CD4-positive, alpha-beta T cell treated with Interleukin-6 at 100 ng/mL for 8 hours (primary cell): ENCODE measurements at regions not wholly inside any gene's neighbourhood (a gene's known extent, or its start where the extent isn't known, plus 50 kb on each side); places are given as distances from the start of the nearest gene placed in this dataset.
"Not testable (repeated sequence)": the region's sequence is repeated elsewhere in the genome, so short reads cannot be mapped to it uniquely, and the experiment has no call there.

Source experiments
- DNase-seq: peaks from one replicate; pipeline ENCODE4 v3.0.0-alpha.2; 2020; ENCODE audit warnings: mixed read lengths, low spot score

DNA sequence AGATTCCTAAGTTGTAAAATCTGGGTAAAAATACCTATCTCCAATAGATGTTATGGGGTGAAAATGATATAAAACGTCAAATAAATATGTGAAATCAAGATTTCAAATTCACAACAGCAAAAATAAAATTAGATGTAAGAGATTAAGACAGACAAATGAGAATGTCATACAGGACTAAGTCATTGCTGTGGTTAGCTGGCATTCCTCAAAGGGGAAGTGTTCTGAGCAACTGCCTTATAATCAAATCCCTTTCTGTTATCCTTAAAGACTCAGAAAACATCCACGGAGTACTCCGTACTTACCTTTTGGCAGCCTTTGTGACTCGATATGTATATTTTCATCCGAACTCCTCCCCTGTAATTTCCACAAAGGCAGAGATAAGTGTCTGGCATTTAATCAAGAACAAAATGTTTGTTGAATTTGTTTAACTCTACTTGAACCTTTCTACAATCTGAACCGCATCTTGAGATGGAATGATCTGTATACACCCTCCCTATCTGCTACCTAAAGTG lies 559.6 kb downstream of the GATA3 start:
- no peak for DNase-seq

DNA sequence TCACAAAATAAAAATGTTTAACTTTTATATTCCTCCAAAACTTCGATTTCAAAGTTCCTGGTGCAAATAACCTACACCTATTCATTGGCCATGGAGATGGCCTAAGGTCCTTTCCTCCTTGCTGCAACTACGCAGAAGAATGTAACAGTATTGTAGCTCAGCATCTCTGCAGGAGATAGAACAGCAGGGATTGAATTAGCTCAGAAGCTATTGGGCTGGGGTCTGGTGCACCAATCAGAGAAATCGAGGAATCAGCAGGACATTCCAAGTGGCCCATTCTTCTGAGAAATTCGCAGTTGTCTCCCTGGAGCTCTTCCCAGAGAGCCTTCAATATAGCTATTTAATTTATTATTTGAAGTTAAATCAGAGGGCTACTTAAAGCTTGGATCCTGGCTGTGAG lies 560.6 kb downstream of the GATA3 start:
- DNase-seq = no peak

DNA sequence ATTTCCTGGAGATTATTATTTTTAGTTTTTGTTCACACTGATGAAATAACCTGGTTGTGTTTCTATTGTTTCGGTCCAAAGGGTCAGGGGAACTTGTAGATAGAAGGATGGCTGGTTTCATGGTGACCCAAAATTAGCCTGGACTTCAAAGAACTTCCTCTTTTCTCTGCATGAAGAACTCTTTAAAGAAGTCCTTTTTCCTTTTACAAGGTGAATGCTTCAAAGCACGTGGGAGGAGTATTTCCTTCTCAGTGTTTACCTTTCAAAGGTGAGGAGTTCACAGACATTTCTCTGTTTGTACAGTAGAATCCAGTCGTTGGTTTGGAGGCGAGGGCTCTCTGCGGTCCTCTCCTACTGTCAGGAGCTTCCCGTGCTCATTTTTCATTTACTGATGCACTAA lies 561.7 kb downstream of the GATA3 start:
- DNase-seq = no peak

DNA sequence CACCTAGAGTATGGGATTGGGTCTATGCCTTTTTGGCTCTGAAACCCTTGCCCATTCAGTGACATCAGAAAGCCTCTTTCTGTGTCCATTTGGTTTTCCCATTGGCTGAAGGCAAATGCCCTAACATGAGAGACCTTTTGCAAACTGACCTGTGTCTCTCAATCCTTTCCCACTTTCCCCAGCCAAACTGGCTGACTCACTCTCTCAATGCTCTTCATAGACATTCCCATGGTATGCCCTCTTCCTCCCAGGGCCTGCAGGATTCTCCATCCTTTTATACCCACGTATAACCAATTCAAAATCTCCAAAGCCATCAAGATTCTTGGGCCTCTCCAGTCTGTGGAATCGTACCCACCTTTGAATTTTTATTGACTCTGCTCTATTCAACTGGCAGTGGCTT lies 563.3 kb downstream of the GATA3 start:
- no peak for DNase-seq

DNA sequence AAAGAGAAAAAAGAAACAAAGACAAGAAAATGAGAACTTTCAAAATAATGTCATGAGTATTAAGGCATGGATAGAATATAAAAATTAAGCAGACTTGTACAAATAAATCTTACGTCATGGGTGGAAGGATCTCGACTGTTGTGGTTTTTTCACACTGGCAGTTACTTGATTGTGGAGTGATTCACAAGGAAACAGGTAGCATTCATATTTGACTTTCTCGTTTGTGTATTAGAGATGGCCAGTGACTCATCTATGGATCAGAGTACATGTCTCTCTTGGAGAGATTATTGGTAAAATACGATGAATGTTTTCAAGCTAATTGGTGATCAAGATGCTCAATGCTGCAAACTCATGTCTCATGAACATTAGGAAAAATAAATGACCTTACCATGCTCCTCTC lies 564.3 kb downstream of the GATA3 start:
- no peak for DNase-seq

DNA sequence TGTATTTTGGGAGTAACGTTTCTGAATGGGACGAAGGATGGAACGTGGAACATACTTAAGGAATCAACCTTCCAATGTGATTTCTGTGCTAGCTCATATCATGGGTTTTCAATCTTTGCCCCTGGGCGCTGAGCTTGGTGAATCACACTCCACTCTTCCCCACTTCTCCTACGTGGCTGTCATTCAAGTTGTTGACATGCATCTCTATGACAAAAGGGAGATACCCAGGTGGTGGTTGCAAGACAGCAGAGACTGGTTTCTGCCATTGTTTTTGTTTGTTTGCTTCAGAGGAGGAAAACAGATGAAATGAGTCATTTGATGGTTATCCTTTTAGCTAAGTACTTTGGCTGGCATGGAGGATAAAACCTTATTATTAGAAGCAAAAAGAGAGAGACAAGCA lies 573.9 kb downstream of the GATA3 start:
- DNase-seq = no peak

DNA sequence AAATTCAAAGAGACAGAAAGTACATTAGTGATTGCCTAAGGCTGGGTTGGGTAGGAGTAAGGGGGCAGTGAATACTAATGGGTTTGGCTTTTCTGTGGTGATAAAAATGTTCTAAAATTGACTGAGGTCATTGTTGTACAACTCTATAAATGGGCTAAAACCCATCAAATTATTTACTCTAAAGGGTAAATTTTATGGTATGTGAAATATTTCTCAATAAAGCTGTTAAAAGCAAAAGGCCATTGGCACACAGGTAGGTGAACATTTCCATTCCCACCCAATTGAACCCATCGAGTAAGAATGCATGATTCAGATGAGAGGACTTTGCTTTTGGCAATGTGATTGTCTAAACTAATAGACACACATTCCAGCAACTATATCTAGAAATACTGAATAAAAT lies 579.4 kb downstream of the GATA3 start:
- no peak for DNase-seq

DNA sequence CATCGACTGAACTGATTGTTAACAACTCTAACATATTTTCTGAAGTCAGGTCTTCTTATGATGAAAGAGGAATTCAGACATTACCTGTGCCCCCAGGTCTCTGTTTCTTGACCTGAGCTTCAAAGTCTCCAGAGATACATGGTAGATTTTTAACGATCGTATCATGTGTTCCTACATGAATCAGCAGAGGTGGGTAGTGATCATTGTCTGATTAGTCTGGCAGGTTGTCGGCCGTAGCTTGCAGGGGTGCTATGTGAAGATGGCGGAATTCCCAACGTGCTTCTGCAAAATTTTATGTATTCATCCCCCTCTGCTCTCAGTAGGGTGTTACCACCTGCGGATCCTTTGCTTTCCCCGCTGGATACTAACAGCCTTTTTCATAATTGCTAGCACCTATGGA lies 581.9 kb downstream of the GATA3 start:
- DNase-seq = no peak

DNA sequence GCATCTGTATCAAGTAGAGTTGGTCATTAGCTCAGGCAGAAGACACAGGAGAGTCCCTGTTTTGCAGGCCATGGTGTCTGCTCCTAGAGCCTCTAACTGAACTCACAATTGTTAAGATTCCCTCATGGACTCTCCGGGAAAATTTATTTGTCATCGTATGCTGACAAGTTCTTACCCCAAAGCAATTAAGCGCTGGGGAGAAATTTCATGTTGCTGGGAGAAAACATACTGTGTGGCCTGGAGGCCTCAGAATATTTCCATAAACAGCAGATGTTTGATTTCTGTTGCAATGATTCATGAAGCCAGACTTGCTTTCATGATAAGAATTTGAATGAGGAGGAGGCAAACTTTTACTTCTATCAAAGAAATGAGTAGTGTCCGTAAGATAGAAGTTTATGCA lies 583.2 kb downstream of the GATA3 start:
- no peak for DNase-seq

DNA sequence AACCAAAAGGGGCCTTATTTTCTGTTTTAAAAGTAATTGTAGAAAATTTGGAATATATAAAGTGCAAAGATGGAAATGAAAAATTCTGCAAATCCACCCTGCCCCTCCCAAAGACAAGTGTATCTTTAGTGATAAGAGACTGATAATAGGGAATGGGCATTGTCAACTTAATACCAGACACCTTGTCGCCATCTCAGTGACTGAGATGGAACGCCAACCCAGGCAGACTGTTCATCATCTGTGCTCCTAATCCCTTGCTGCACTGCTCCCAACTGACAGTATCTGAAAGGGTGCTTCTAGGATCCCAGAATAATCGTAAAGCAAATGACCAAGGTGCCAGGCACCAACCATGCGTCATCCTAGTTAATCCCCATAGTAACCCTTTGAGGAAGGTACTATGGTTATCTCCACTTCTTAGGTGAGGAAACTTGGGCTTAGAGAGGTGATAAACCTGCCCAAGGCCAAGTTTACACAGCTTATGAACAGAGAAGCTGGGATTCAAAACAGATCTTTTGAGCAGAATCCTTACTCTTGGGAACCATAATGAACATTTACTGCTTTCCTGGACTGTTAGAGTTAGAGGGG lies 583.7 kb downstream of the GATA3 start:
- no peak for DNase-seq

DNA sequence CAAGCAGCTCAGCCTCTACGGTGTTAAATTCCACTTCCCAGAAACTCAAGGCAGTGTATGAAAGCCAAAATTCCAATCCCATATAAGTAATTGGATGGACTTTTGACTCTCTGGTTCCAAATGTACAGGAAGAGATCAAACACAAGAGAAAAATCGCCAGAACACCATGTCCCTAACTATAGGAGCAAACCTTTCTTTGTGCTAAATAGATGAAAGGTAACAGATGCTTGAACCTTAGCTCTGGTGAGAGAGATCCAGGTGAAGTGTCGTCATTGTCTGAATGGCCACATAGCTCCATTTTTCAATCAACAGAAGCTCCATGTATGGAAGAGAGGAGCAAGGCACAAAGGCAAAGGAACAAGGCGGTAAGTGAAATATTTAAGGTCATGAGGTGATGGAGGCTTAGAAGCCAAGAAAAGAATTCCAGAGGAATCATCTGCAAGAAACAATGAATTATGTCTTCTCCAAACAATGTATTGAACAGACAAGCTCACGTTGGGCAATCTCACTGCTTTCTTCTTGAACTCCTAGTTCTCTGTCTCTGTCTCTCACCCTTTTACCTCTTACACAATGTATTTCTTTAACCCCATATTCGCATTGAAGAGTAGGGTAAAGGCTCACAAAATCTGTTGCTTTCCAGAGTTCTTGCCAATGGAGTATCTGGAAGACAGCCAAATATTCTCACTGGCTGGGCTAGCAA lies 585.1 kb downstream of the GATA3 start:
- DNase-seq = no peak

DNA sequence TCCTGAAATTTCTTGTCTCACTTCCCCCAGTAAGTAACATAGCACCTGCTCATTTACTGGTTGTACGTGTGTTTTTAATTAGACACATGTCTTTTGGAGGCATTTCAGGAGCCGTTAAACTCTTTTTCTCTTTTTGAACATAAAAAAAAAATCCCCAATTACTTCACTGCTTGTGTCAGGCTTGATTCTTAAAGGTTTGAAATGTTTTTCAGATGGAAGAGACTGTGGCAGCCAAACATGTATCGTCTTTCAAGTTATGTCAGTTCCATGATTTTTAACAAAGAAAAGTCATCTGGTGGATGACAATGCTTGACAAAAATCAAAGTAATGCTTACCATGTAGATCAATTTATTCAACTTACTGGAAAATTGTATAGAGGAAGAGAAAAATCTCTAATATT lies 585.8 kb downstream of the GATA3 start:
- no peak for DNase-seq

DNA sequence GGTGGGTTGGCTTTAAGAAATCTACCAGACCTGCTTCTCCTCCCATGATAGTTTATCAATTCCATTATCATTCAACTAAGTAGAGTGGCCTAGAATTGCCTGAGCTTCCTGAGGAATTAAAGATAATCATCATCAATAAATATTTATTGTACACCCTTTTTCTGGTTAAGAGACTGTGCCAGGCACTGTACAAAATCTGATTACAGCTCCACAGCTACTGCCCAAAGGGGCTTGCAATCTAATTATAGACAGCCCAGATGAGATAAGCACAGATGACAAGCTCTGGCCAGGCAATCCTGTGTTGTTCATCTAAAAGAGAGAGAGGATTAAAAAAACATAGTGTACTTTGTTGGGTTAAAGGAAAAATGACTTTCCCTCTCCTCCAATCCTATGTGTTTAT lies 586.4 kb downstream of the GATA3 start:
- no peak for DNase-seq

DNA sequence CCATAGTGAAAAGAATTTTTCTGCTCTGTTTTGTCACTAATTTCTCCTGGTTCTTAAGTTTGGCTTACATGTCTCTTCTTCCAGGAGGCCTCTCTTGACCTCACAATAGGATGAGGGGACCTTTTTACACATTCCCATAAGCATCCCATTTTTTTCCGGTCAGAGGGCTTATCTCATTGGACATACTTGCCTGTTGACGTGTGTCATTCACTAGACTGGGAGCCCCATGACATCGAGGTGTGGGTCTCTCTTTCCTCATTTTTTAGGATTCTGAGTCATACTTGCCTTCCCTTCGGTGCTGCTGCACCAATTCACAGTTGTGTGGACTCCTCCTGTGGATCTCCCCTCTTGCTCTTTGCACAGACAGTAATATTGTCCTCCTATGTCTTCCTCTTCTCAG lies 601.8 kb downstream of the GATA3 start:
- DNase-seq = no peak

DNA sequence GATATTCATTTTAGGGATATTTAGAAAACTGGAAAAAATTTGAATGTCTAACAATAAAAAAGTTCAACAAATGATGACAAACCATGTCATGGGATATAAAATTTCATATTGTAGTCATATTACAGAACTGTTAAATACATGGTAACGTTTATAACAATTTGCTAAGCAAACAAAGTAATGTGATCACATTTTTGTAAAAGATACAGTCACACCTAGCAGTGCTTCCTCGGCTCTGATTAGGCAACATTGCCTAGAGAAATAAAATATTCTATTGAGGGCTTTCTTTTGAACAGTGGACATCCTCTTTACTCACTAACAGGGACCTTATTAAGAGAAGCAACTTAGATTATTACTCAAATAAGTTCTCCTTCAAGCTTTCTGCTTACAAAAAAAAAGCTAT lies 605.5 kb downstream of the GATA3 start:
- no peak for DNase-seq

DNA sequence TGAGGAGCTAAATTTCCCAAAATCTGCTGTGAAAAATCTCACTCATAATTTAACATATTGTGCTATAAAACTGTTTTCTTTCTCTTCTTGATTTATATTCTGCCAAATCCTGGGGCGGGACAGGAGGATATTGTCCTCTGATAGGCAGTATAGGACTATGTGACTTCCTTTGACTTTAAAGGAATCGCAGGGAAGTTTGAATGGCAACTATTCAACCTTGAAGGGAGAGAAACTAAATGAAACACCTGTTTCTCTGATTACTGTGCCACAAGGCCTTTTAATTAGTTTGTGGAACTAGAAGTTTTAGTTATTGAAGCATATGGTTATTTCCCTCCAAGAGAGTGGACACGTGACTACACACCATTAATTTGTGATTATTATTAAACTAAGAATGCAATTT lies 607.4 kb downstream of the GATA3 start:
- no peak for DNase-seq

DNA sequence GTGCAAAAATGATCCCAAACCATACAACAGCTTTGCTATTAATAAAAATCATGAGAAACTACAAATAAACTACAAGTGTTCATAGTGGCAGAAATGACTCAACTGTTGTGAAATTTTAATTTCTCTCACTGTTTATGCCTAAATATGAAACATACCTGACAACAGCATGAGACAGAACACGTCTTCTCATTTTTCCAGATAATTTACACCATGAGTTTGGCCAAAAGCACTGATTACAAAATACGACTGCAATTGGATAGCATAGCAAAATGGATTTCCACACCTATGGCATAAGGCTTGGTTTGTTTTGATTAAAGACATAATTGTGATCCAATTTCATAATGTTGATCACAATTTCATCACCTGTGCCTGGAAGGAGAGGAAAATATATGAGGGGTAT lies 608.6 kb downstream of the GATA3 start:
- no peak for DNase-seq

DNA sequence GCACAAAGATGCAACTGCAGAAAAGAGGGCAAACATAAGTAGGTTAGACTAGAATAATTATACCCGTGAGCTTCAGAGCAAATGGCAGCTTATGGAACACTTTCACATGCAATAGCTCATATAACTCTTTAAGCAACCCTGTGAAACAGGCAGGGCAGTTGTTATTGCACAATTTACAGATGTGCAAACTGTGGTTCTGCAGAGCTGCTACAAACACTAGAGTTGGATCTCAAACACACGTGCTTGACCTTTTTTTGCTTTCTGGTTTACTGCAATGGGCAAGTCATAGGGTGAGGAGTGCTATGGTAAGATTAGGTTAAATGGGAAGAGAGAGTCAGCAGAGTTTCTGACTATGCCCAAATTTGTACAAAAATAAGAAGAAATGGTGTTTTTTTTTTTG lies 610.8 kb downstream of the GATA3 start:
- no peak for DNase-seq

DNA sequence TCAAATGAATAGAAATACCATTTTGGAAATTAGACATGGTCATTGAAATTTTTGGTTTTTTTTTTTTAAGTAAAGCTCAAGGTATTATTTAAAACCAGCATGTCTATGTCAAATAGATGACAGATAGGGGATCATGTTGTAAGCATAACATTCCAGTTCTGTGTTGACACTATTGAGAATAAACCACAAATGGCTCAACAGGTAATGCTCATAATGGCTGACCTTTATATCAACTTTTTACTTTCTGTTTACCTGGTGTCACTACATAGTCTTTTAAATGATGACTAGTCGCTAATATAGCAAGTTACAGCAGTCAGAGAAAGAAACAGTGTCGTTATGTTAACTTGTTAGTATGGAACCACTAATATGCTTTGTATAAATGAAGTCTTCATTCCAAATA lies 616.0 kb downstream of the GATA3 start:
- no peak for DNase-seq

DNA sequence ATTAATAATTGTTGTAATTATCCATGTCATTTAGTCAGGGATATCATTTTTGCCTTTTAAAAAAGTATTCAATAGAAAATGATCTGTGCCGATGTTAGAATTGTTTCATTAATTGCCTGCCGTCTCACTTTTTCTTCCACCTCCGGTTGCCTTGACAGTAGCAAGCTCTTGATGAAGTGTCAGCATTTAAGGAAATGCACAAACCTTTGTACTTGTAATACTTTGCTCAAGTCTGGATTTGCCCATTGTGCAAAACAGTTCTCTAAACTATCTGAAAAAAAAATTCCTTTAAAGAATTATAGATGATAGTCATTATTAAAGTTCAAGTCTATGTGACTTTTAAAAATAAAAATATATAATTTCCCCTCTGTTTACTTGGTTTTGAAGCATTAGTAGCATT lies 619.7 kb downstream of the GATA3 start:
- DNase-seq = no peak

DNA sequence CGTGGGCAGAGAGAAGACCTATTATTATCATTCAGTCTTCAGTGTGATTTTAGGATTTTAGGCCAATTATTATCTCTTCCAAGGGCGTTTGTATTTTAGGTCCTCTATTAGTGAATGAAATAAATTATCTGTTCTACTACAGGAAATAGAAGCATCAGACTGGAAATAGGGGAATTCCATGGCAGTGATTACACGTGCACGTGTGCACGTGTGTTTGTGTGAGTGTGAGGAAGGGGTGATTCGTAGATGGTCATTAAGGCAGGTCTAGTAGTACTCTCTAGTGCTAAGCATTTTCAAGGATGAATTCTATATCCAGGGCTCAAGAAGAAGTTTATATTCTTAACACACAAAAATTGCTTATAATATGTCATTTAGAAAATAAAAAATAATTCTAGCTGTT lies 623.2 kb downstream of the GATA3 start:
- DNase-seq = no peak

DNA sequence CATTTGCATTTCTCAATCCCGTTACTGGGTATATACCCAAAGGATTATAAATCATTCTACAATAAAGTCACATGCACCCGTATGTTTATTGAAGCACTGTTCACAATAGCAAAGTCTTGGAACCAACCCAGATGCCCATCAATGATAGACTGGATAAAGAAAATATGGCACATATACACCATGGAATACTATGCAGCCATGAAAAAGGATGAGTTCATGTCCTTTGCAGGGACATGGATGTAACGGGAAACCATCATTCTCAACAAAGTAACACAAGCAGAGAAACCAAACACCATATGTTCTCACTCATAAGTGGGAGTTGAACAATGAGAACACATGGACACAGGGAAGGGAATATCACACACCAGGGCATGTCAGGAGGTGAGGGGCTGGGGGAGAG lies 630.4 kb downstream of the GATA3 start:
- not testable (repeated sequence) for DNase-seq

DNA sequence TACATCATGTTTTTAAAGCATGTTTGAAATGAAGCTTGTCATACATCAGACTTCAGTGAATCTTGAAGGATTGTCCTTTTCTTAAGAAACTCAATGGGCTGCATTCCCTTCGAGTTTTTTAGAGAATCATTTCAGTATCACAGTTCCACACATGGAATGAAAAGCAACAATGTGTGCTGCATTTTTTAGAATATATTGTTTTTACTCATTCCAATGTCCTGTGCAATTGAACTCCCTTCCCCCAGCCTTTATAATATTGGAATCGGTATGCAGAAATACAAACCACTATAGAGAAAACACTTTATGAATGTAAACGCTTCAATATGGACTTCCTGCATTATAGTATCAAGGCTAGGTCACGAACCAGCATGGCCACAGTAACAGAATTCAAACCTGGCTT lies 634.4 kb downstream of the GATA3 start:
- no peak for DNase-seq

DNA sequence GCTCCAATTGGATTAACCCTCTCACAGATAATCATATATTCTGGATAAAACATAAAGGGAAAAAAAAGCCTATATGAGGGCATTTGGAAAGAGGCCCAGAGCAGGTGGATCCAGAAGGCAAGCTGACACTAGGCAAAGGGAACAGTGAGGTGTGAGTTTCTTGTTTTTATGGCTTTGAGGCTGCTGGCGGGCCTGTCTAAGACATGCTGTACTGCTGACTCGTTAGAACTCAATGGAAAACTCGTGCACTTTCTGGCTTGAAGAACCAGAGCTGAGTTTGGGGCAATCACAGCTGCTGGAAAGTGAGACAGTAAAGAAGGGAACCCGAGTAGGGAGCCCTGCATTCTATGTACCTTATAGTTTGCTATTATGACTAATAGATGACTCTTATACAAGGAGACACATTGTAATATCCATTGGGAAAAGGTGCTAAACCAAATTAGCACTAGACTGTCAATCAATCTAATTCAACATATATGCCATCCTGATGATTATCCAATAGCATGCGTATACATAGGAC lies 637.1 kb downstream of the GATA3 start:
- no peak for DNase-seq
